GM21825 (cell line): ENCODE measurements at regions not wholly inside any gene's neighbourhood (a gene's known extent, or its start where the extent isn't known, plus 50 kb on each side); places are given as distances from the start of the nearest gene placed in this dataset.
"Not testable (repeated sequence)": the region's sequence is repeated elsewhere in the genome, so short reads cannot be mapped to it uniquely, and the experiment has no call there.

ENCODE experiments used
- ATAC-seq: cut with Tn5 transposase; IDR thresholded peaks from one replicate; pipeline ENCODE4 v1.9.1; 2021; ENCODE audit warnings: mild to moderate bottlenecking, moderate library complexity; ENCODE audit not compliant: unreplicated experiment

GRCh38 chr2:228600265-228600664 is 418.8 kb upstream of the SPHKAP start:
- ATAC-seq = no peak

- no peak for ATAC-seq
These were observed 418.3 kb upstream of the SPHKAP start for GRCh38 chr2:228599781-228600180.

- no peak for ATAC-seq
These were observed 417.8 kb upstream of the SPHKAP start for GRCh38 chr2:228599297-228599696.

- no peak for ATAC-seq
These were observed 415.5 kb upstream of the SPHKAP start for GRCh38 chr2:228597032-228597431.

- no peak for ATAC-seq
These were observed 412.5 kb upstream of the SPHKAP start for GRCh38 chr2:228594012-228594411.

GRCh38 chr2:228592925-228593324 is 411.4 kb upstream of the SPHKAP start:
- ATAC-seq = no peak

GRCh38 chr2:228590681-228591080 is 409.2 kb upstream of the SPHKAP start:
- peak; percentile 95 for ATAC-seq

GRCh38 chr2:228589115-228589514 is 407.6 kb upstream of the SPHKAP start:
- no peak for ATAC-seq

- no peak for ATAC-seq
These were observed 400.2 kb upstream of the SPHKAP start for GRCh38 chr2:228581731-228582130.

GRCh38 chr2:228575897-228576296 is 394.4 kb upstream of the SPHKAP start:
- no peak for ATAC-seq

GRCh38 chr2:228568275-228568674 is 386.8 kb upstream of the SPHKAP start:
- ATAC-seq = not testable (repeated sequence)

GRCh38 chr2:228561816-228562215 is 380.3 kb upstream of the SPHKAP start:
- no peak for ATAC-seq

GRCh38 chr2:228559774-228560415 is 378.4 kb upstream of the SPHKAP start:
- ATAC-seq = no peak

- no peak for ATAC-seq
These were observed 375.2 kb upstream of the SPHKAP start for GRCh38 chr2:228556717-228557116.

- no peak for ATAC-seq
These were observed 368.0 kb upstream of the SPHKAP start for GRCh38 chr2:228549441-228550007.

- ATAC-seq = no peak
These were observed 366.7 kb upstream of the SPHKAP start for GRCh38 chr2:228548230-228548629.

GRCh38 chr2:228545748-228546145 is 364.3 kb upstream of the SPHKAP start:
- no peak for ATAC-seq

GRCh38 chr2:228545041-228545747 is 363.7 kb upstream of the SPHKAP start:
- ATAC-seq = no peak

- no peak for ATAC-seq
These were observed 361.6 kb upstream of the SPHKAP start for GRCh38 chr2:228543117-228543516.

- ATAC-seq = no peak
These were observed 360.8 kb upstream of the SPHKAP start for GRCh38 chr2:228542277-228542676.

- no peak for ATAC-seq
These were observed 360.3 kb upstream of the SPHKAP start for GRCh38 chr2:228541789-228542188.

GRCh38 chr2:228540976-228541375 is 359.5 kb upstream of the SPHKAP start:
- ATAC-seq = no peak
